HuH-7 (cell line): ENCODE measurements at regions not wholly inside any gene's neighbourhood (a gene's known extent, or its start where the extent isn't known, plus 50 kb on each side); places are given as distances from the start of the nearest gene placed in this dataset.
"Not testable (repeated sequence)": the region's sequence is repeated elsewhere in the genome, so short reads cannot be mapped to it uniquely, and the experiment has no call there.

Source experiments
- DNase-seq: peaks from one replicate; pipeline ENCODE4 v3.0.0; 2011; ENCODE audit warnings: low spot score

- not testable (repeated sequence) for DNase-seq
Observed at GRCh38 chr5:104002783-104003182, 440.2 kb upstream of the NUDT12 start.

GRCh38 chr5:104001136-104001535 lies 438.5 kb upstream of the NUDT12 start:
- DNase-seq = no peak

- no peak for DNase-seq
Observed at GRCh38 chr5:103993031-103993430, 430.4 kb upstream of the NUDT12 start.

- no peak for DNase-seq
Observed at GRCh38 chr5:103990064-103990463, 427.5 kb upstream of the NUDT12 start.

- DNase-seq = no peak
Observed at GRCh38 chr5:103981592-103981991, 419.0 kb upstream of the NUDT12 start.

- peak; percentile 20 for DNase-seq
Observed at GRCh38 chr5:103973669-103974068, 411.1 kb upstream of the NUDT12 start.

- not testable (repeated sequence) for DNase-seq
Observed at GRCh38 chr5:103966295-103966694, 403.7 kb upstream of the NUDT12 start.

GRCh38 chr5:103962023-103962422 lies 399.4 kb upstream of the NUDT12 start:
- DNase-seq = peak; percentile 42

- DNase-seq = no peak
Observed at GRCh38 chr5:103953601-103954382, 391.2 kb upstream of the NUDT12 start.

GRCh38 chr5:103951776-103952175 lies 389.2 kb upstream of the NUDT12 start:
- DNase-seq = no peak

- DNase-seq = no peak
Observed at GRCh38 chr5:103943230-103943629, 380.6 kb upstream of the NUDT12 start.

GRCh38 chr5:103942587-103943186 lies 380.1 kb upstream of the NUDT12 start:
- DNase-seq = no peak

- no peak for DNase-seq
Observed at GRCh38 chr5:103941596-103941995, 379.0 kb upstream of the NUDT12 start.

- DNase-seq = no peak
Observed at GRCh38 chr5:103938146-103938695, 375.6 kb upstream of the NUDT12 start.

- no peak for DNase-seq
Observed at GRCh38 chr5:103929338-103930013, 366.9 kb upstream of the NUDT12 start.

GRCh38 chr5:103927739-103928138 lies 365.1 kb upstream of the NUDT12 start:
- no peak for DNase-seq

- no peak for DNase-seq
Observed at GRCh38 chr5:103923616-103924168, 361.1 kb upstream of the NUDT12 start.

GRCh38 chr5:103919506-103919905 lies 356.9 kb upstream of the NUDT12 start:
- no peak for DNase-seq

GRCh38 chr5:103918668-103919367 lies 356.2 kb upstream of the NUDT12 start:
- DNase-seq = no peak

GRCh38 chr5:103915081-103915480 lies 352.5 kb upstream of the NUDT12 start:
- no peak for DNase-seq

GRCh38 chr5:103910786-103911185 lies 348.2 kb upstream of the NUDT12 start:
- no peak for DNase-seq

- DNase-seq = no peak
Observed at GRCh38 chr5:103910011-103910410, 347.4 kb upstream of the NUDT12 start.
